CD1c-positive myeloid dendritic cell (primary cell): ENCODE measurements at regions not wholly inside any gene's neighbourhood (a gene's known extent, or its start where the extent isn't known, plus 50 kb on each side); places are given as distances from the start of the nearest gene placed in this dataset.

ENCODE experiments used
- DNase-seq: peaks from one replicate; pipeline ENCODE4 v3.0.0-alpha.2; 2016; ENCODE audit errors: extremely low spot score

- DNase-seq, result no peak
Observed at GRCh38 chr13:34750078-34750931, 191.8 kb upstream of the NBEA start.

- DNase-seq, result no peak
Observed at GRCh38 chr13:34751044-34751443, 191.0 kb upstream of the NBEA start.

DNA sequence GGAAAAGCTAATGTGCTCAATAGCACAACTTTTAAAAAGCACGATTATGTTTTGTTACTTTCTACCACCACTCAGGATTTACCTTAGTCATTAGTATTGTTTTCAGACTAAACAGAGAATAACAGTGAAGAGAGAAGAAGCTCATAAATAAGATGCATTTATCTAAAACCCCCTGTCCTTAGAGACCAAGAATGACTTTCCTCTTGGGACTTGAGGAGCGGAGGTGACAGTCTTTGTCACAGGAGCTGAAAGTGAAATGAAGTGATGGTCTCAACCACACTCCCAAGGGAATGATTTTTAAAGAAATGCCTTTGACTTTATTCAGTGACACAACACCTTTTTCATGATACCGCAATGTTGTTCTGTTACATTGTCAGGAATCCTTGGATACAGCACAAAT lies 190.6 kb upstream of the NBEA start:
- DNase-seq, result no peak

DNA sequence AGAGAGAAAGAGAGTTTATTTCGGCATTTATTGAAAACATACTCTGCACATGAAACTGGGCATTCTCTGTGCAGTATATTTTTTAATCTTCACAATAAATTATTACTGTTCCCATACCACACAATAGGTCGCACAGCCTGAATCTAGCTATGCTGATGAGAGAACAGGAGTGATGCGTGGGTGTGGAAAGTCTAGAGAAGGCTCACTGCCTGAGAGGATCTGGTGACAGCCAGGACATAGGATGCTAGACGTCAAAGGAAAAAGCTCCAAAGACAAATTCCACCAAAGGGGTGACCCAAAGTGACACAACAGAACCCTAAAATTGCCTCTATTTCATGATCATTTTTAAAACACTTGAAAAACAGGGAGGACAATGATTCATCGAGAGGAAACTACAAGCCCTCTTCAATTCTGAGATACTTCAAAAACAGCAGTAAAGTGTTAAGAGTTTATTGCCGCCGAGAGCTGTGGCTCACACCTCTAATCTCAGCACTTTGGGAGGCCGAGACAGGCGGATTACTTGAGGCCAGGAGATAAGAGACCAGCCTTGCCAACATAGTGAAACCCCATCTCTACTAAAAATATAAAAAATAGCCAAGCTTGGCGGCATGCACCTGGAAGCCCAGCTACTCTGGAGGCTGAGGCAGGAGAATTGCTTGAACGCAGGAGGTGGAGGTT lies 189.6 kb upstream of the NBEA start:
- DNase-seq, result no peak

DNA sequence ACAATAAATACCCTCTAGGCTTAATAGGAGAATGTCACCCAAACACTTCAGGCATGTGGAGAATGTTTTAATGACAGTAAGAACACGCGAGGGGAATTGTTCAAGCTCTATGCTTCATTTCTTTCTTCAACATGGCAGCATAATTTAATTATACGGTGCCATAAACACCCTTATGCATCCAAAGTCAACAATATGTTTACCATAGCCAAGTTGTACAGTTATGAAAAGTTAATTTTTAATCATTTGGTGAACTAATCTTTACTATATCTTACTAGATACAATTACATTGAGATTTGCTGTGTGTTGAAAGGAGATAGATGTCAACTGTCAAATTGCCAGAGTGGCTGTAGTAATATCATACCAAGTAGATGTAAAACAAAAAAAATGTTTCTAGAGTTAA lies 185.9 kb upstream of the NBEA start:
- no peak for DNase-seq

DNA sequence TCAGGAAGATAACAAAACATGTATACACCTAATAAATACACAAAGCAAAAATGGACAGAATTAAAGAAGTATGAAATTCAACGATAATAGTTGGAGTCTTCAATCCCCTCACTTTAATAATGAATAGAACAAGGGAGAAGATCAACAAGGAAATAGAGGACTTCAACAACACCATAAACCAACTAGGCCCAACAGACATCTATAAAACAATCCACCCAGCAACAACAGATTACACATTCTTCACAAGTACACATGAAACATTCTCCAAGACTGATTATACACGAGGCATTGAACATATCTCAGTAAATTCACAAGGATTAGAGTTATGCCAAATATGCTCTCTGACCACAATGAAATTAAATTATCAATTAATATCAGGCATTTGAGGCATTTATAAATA lies 185.5 kb upstream of the NBEA start:
- DNase-seq, result no peak

- no peak for DNase-seq
Observed at GRCh38 chr13:34757441-34757840, 184.6 kb upstream of the NBEA start.

GRCh38 chr13:34758628-34759027 lies 183.4 kb upstream of the NBEA start:
- no peak for DNase-seq

DNA sequence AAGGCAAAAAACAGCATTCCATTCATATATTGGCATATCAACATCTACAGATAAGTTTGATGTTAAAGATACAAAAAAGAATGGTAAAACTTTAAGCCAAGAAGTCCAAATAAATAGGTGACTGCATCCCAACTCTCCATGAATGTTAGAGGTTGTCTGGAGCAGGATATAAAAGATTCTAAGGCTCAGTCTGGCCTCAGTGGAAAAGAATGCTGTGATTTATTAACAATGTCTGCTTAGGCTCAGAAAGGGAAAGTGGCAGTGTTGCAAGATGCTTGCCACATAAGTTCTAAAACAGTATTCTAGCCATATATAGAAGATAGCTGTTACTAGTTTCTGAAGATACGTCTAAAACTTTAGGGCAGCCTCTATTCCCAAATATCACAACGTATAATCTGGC lies 179.8 kb upstream of the NBEA start:
- no peak for DNase-seq

DNA sequence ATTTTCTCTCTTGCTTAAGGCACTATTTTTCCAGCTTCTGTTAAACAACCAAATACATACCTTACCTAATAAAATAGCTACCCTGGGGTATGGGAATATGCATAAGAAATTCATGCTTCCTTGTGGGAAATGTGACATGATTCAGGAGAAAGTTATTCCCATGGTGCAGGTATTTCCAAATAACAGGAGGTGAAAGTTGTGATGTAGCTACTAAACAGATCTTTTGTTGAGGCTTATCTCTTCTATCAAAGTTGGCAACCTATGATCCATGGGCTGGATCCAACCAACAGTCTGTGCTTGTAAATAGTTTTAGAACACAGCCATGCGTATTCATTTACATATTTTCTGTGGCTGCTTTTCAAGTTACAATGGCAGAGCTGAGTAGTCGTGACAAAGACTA lies 177.8 kb upstream of the NBEA start:
- DNase-seq, result no peak

DNA sequence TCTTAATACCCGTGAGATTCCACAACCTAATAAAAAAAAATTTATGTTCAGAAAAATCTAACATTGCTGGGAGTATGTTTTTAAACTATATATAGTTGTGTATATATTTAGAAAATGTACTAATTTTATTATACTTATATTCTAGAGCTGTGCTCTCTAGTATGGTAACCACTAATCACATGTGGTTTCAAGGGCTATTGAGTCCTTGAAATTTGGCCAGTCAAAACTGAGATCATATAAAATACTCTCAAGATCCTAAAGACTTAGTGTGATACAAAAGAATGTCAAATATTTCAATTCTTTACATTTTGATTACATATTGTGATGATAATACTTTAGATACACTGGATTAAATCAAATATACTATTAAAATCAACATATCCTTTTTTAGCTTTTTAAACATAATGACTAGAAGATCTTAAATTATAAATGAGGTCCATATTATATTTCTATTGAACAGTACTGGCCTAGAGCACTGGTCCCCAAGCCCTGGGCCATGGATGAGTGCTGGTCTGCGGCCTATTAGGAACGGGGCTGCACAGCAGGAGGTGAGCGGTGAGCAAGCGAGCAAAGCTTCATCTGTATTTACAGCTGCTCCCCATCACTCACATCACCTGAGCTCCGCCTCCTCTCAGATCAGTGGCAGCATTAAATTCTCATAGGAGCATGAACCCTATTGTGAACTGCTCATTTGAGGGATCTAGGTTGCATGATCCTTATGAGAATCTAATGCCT lies 176.5 kb upstream of the NBEA start:
- no peak for DNase-seq

- no peak for DNase-seq
Observed at GRCh38 chr13:34767778-34768177, 174.3 kb upstream of the NBEA start.

- no peak for DNase-seq
Observed at GRCh38 chr13:34772206-34772605, 169.9 kb upstream of the NBEA start.

DNA sequence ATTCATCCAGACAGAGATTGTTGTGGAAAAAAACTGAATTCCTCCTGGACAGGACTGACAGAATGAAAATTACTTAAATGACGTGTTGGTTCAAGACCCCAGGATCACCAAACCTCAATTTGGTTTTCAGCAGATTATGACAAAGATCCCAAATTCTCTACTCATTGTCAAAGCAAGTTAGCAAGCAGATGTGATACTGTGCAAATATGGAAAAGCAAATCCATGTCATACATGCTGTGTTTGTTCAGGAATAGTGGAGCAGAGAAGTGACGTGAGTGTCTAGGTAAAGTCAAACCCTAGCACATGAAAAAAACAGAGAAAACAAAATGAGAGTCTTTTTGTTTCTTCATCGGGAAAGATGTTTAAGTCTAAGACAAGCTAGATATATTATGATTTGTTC lies 169.2 kb upstream of the NBEA start:
- no peak for DNase-seq

GRCh38 chr13:34776390-34776981 lies 165.6 kb upstream of the NBEA start:
- DNase-seq, result no peak

GRCh38 chr13:34777089-34777913 lies 164.8 kb upstream of the NBEA start:
- DNase-seq, result no peak

- DNase-seq, result no peak
Observed at GRCh38 chr13:34777914-34778303, 164.2 kb upstream of the NBEA start.

DNA sequence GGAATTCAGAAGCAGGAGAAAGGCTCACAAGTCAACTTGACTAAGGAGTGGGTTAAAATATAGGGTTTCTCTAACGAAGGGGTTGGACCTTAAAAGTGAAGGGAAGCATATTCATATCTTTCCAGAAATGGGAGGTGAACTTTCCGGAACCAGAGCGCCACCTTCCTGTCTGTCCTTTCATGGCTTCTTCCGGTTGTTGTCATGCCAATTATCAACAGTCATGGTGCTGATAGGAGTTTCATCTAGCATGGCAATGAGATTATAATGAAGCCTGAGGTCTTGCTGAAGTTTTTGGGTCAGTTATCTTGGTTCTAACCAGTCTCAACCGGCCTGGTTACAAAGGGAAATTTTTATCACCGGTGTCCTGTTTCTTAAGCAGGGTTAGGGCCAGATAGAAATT lies 162.9 kb upstream of the NBEA start:
- no peak for DNase-seq

GRCh38 chr13:34793301-34793700 lies 148.8 kb upstream of the NBEA start:
- DNase-seq, result no peak

DNA sequence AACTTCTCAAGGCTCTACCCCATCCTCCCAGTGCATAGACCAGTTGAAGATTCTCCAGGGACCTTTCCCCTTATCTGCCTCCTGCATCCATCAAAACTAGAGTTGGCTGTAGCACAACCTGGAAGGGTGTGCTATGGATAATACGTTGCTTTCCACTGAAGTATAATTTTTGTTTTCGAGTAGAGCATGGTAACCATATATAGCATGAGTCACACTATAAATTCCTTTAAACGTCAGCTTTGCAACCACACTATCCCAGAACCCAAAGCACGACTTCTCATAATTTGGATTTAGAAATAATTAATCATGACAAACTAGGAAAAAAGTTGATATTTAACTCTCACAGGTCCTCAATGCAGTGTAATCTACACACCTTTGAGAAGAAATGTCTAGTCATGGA lies 138.3 kb upstream of the NBEA start:
- DNase-seq, result no peak

- no peak for DNase-seq
Observed at GRCh38 chr13:34805347-34805746, 136.7 kb upstream of the NBEA start.

- DNase-seq, result no peak
Observed at GRCh38 chr13:34808649-34809048, 133.4 kb upstream of the NBEA start.
